ENCODE measurements at regions not wholly inside any gene's neighbourhood (a gene's known extent, or its start where the extent isn't known, plus 50 kb on each side); places are given as distances from the start of the nearest gene placed in this dataset.

DNA sequence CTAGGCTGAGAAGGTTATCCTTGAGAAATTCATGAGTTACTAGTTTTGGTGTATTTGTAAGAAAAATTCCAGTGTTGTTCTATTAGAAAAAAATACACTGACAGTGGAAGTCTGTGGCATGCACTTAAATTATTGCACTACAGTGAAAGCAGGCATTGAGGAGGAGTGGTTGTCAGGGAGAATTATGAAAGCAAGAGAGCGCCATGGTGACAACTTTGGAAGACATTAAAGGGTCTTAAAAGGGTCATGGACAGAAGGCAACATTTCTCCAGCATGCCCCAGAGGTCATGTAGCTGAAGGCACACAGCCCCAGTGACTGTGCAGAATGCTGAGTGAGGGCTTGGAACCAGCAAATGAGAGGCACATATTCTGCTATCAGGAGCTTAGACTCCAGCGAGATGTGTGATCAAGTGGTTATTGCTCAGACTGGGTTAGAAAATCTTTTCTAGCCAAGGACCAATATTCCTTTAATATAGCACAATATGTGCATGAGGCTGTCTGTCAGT is 292.7 kb downstream of the OLFM4 start:
- ChIA-PET POLR2A (no interaction called here), CTCF (no interaction called here)
- TF ChIP-seq, protein P1, sequence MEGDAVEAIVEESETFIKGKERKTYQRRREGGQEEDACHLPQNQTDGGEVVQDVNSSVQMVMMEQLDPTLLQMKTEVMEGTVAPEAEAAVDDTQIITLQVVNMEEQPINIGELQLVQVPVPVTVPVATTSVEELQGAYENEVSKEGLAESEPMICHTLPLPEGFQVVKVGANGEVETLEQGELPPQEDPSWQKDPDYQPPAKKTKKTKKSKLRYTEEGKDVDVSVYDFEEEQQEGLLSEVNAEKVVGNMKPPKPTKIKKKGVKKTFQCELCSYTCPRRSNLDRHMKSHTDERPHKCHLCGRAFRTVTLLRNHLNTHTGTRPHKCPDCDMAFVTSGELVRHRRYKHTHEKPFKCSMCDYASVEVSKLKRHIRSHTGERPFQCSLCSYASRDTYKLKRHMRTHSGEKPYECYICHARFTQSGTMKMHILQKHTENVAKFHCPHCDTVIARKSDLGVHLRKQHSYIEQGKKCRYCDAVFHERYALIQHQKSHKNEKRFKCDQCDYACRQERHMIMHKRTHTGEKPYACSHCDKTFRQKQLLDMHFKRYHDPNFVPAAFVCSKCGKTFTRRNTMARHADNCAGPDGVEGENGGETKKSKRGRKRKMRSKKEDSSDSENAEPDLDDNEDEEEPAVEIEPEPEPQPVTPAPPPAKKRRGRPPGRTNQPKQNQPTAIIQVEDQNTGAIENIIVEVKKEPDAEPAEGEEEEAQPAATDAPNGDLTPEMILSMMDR (IDR thresholded peaks at IDR 0.05; ENCODE audit: low read depth, low read length), result no peak
- H3K27me3 ChIP-seq (ENCODE audit: control insufficient read depth, insufficient read depth, low read length), result no peaks in the 10 kb centered on the region
- no peak for DNase-seq (ENCODE audit: low read depth, low spot score)
- no peak overlapping the region for H3K27ac ChIP-seq (ENCODE audit: low read depth, low read length)
- H3K9me3 ChIP-seq (ENCODE audit: control insufficient read depth, insufficient read depth, low read length), result peaks cover 13% of the 10 kb centered on the region; the same call in 1 of the 2 replicates
- H3K4me3 ChIP-seq (ENCODE audit: low read depth, low read length), result no peak overlapping the region

GRCh38 chr13:53324656-53325055 is 296.0 kb downstream of the OLFM4 start:
- POLR2A ChIA-PET, result no interaction called here
- no peak overlapping the region for H3K4me3 ChIP-seq (ENCODE audit: low read depth, low read length)
- no peak for DNase-seq (ENCODE audit: low read depth, low spot score)
- CTCF ChIA-PET, result no interaction called here
- H3K27ac ChIP-seq (ENCODE audit: low read depth, low read length), result no peak overlapping the region
- H3K9me3 ChIP-seq (ENCODE audit: control insufficient read depth, insufficient read depth, low read length), result peaks cover 13% of the 10 kb centered on the region; the same call in 1 of the 2 replicates
- H3K27me3 ChIP-seq (ENCODE audit: control insufficient read depth, insufficient read depth, low read length), result no peaks in the 10 kb centered on the region
- TF ChIP-seq, protein P1 (IDR thresholded peaks at IDR 0.05; ENCODE audit: low read depth, low read length), result no peak

GRCh38 chr13:53326716-53327115 is 298.1 kb downstream of the OLFM4 start:
- H3K9me3 ChIP-seq (ENCODE audit: control insufficient read depth, insufficient read depth, low read length), result peaks cover 8% of the 10 kb centered on the region; the same call in 1 of the 2 replicates
- ChIA-PET CTCF (no interaction called here), POLR2A (no interaction called here)
- no peak overlapping the region for H3K4me3 ChIP-seq (ENCODE audit: low read depth, low read length)
- no peaks in the 10 kb centered on the region for H3K27me3 ChIP-seq (ENCODE audit: control insufficient read depth, insufficient read depth, low read length)
- DNase-seq (ENCODE audit: low read depth, low spot score), result no peak
- TF ChIP-seq, protein P1 (IDR thresholded peaks at IDR 0.05; ENCODE audit: low read depth, low read length), result no peak
- no peak overlapping the region for H3K27ac ChIP-seq (ENCODE audit: low read depth, low read length)

DNA sequence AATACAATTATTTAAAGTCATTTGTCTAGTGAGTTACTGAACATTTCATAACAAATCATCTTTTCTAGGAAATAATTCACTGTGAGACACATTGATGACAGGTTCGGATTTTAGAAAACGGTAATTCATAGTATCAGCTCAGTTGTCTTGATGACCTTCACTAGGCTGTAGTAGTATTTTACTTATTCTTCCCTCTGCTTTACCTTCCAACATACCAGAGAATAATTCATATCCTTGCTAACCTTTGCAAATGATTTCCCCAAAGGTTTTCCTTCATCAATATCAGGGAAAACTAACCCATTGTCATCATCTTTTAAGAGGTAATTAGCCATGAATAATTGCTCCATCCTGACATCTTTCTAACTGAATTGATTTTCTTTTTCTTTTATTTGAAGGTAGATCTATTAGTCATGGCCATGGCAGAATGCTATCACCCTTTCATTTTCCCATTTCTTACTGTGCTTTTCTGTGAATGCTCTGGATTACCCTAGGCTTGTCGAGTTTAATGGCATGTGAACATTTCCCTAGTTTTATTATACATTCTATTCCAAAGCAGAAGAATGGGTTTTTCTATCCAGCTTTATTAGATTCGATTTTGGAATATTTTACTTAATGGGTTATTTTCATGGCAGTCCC is 299.2 kb downstream of the OLFM4 start:
- TF ChIP-seq, protein P1 (IDR thresholded peaks at IDR 0.05; ENCODE audit: low read depth, low read length), result no peak
- Histone ChIP-seq H3K9me3 (ENCODE audit: control insufficient read depth, insufficient read depth, low read length) (peaks cover 8% of the 10 kb centered on the region; the same call in 1 of the 2 replicates), H3K4me3 (ENCODE audit: low read depth, low read length) (no peak overlapping the region), H3K27me3 (ENCODE audit: control insufficient read depth, insufficient read depth, low read length) (no peaks in the 10 kb centered on the region), H3K27ac (ENCODE audit: low read depth, low read length) (no peak overlapping the region)
- POLR2A ChIA-PET, result no interaction called here
- CTCF ChIA-PET, result no interaction called here
- no peak for DNase-seq (ENCODE audit: low read depth, low spot score)

DNA sequence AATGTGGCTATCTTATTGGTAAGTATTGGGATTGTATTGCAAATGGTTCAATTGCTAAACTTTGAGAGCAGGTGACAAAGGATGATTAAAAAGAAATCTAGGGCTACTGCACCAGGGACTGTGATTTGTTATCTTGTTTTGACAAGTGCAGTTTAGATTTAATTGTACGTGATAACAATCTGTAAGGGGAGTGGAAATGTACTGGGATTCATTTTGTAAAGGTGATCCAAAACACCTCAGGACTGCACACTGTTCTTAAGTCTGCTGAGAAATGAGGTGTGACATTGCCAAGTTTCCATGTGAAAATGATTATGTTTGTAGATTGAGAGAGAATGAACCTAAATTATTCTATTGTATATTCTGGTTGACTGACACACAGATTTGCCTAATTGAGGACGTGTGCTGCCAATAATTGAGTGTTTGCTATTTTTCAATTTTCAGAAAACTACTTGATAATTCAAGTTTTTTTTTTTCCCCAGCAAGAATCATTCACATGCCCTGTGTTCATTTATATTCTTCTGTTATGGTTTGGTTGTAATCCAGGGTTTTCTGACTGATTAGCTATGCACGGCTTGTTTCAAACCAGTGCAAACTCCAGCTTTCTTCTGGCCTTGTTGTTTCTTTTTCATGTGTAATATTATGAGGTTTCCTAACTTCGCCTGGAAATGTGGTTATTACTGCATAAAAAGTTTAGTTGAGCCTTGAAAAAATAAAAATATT is 308.0 kb downstream of the OLFM4 start:
- no peak overlapping the region for H3K27ac ChIP-seq (ENCODE audit: low read depth, low read length)
- H3K4me3 ChIP-seq (ENCODE audit: low read depth, low read length), result no peak overlapping the region
- POLR2A ChIA-PET, result no interaction called here
- H3K27me3 ChIP-seq (ENCODE audit: control insufficient read depth, insufficient read depth, low read length), result no peaks in the 10 kb centered on the region
- DNase-seq (ENCODE audit: low read depth, low spot score), result no peak
- H3K9me3 ChIP-seq (ENCODE audit: control insufficient read depth, insufficient read depth, low read length), result peaks cover 7% of the 10 kb centered on the region
- CTCF ChIA-PET, result no interaction called here
- TF ChIP-seq, protein P1 (IDR thresholded peaks at IDR 0.05; ENCODE audit: low read depth, low read length), result no peak

Measured in AG04450 (cell line).